ENCODE measurements at regions not wholly inside any gene's neighbourhood (a gene's known extent, or its start where the extent isn't known, plus 50 kb on each side); places are given as distances from the start of the nearest gene placed in this dataset.
A peak's percentile ranks its signal among the peaks of the same experiment; 100 is the strongest.

GRCh38 chr6:149181304-149181703, 136.2 kb upstream of the TAB2 start:
- DNase-seq, result no peak

- DNase-seq, result no peak
These were observed 135.2 kb upstream of the TAB2 start for GRCh38 chr6:149182262-149182661.

- no peak for DNase-seq
These were observed 133.0 kb upstream of the TAB2 start for GRCh38 chr6:149184523-149184922.

GRCh38 chr6:149185799-149186357, 131.6 kb upstream of the TAB2 start:
- no peak for DNase-seq

- no peak for DNase-seq
These were observed 130.6 kb upstream of the TAB2 start for GRCh38 chr6:149186873-149187272.

- DNase-seq, result no peak
These were observed 127.2 kb upstream of the TAB2 start for GRCh38 chr6:149190224-149190831.

GRCh38 chr6:149194820-149195558, 122.5 kb upstream of the TAB2 start:
- no peak for DNase-seq

GRCh38 chr6:149196091-149196490, 121.4 kb upstream of the TAB2 start:
- DNase-seq, result no peak

- no peak for DNase-seq
These were observed 120.0 kb upstream of the TAB2 start for GRCh38 chr6:149197482-149197881.

GRCh38 chr6:149198265-149198664, 119.2 kb upstream of the TAB2 start:
- no peak for DNase-seq

- DNase-seq, result peak in 2 of 56 donors; percentile 21 to 27
These were observed 117.1 kb upstream of the TAB2 start for GRCh38 chr6:149200282-149200945.

GRCh38 chr6:149201068-149201655, 116.3 kb upstream of the TAB2 start:
- DNase-seq, result peak in 9 of 56 donors; percentile 5 to 35 (median 18)

- DNase-seq, result no peak
These were observed 115.4 kb upstream of the TAB2 start for GRCh38 chr6:149202100-149202499.

- DNase-seq, result no peak
These were observed 114.6 kb upstream of the TAB2 start for GRCh38 chr6:149202952-149203351.

- DNase-seq, result no peak
These were observed 114.0 kb upstream of the TAB2 start for GRCh38 chr6:149203509-149203908.

- DNase-seq, result peak in 14 of 56 donors; percentile 17 to 78 (median 53)
These were observed 109.3 kb upstream of the TAB2 start for GRCh38 chr6:149208134-149208601.

GRCh38 chr6:149209871-149210775, 107.4 kb upstream of the TAB2 start:
- DNase-seq, result no peak

GRCh38 chr6:149211046-149211571, 106.4 kb upstream of the TAB2 start:
- DNase-seq, result no peak

GRCh38 chr6:149212206-149212605, 105.3 kb upstream of the TAB2 start:
- DNase-seq, result peak in 9 of 56 donors; percentile 10 to 61 (median 36)

Measured in nucleus accumbens (tissue), 56 donors.